ENCODE measurements at regions not wholly inside any gene's neighbourhood (a gene's known extent, or its start where the extent isn't known, plus 50 kb on each side); places are given as distances from the start of the nearest gene placed in this dataset.
"Not testable (repeated sequence)": the region's sequence is repeated elsewhere in the genome, so short reads cannot be mapped to it uniquely, and the experiment has no call there.

GRCh38 chr17:30631651-30632050, 154.4 kb downstream of the GOSR1 start:
- not testable (repeated sequence) for TF ChIP-seq CTCF (conservative IDR thresholded peaks at IDR 0.05 in 1 of 2, IDR thresholded peaks at IDR 0.05 in 1 of 2; ENCODE audit: low read depth in 1 of 2, low read length in 2 of 2); EZH2 (IDR thresholded peaks at IDR 0.05; ENCODE audit: low read length, missing control alignments)
